GM03348 (cell line): ENCODE measurements at regions not wholly inside any gene's neighbourhood (a gene's known extent, or its start where the extent isn't known, plus 50 kb on each side); places are given as distances from the start of the nearest gene placed in this dataset.
"Not testable (repeated sequence)": the region's sequence is repeated elsewhere in the genome, so short reads cannot be mapped to it uniquely, and the experiment has no call there.

Experiments
- DNase-seq: peaks from one replicate; pipeline ENCODE4 v3.0.0; 2012; ENCODE audit warnings: low spot score

DNA sequence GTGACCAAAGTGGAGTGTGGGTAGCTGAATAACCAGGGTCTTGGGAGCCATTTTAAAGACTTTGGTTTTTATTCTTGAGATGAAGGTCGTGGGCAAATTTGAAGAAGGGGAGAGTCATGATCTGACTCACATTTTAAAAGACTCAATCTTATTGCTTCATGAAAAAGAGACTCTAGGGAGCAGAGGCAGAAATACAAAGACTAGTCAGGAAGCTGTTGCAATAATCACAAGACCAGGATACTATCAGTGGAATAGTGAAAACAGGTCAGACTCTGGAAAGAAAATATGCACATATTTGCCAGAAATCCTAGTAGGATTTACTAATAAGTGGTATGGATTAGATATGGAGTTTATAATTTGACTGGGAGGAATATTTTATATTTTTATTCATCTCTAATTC, 448.4 kb downstream of the RAPGEF2 start:
- no peak for DNase-seq

DNA sequence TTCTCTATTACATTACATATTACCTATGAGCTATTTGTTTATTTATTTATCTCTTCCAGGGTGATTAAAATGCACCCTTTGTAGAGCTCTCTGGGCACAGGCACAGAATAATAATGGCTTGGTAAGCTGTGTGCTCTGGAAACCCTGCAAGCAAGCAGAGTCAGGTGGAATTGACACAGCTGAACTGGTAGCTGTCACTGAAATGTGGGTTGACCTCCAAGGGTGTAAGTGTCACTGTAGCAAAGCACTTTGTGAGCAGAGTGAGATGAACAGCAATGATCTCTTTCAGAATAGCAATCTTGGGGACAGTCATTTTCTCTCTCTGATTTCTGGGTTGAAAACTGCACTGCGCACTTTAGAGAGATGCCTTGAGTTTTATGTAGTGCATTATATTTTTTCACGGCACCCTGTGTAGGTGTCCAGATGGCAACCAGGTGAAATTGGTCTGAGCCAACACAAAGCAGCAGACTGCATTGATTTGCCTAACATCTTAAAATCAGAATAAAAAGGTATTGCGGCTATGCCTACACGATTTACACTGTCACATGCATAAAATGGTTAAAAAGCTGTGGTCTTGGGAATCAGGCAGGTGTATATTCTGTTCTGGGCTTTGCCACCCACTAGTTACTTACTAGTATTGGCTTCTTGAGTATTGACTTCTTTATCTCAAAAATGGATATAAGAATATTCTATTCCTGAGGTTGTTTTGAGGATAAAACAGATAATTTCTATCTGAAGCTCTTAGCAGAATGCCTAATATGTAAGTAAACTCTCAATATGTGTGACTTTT, 450.3 kb downstream of the RAPGEF2 start:
- DNase-seq = no peak

DNA sequence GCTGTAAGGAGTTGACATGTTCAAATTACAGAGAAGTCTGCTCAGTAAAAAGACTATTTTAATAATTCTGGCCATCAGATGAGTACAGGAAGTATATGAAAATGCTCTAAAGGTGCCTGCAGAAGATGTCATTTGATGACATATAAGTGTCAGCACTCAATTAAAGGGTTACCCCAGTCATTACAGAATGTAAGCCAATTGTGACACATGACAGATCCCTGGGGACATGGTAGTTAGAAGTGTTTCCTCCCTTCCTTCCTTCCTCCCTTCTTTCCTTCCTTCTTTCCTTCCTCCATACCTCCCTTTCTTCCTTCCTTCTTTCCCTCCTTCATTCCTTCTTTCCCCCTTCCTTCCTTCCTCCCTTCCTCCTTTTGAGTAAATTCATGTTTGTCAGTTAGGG, 453.0 kb downstream of the RAPGEF2 start:
- DNase-seq = no peak

DNA sequence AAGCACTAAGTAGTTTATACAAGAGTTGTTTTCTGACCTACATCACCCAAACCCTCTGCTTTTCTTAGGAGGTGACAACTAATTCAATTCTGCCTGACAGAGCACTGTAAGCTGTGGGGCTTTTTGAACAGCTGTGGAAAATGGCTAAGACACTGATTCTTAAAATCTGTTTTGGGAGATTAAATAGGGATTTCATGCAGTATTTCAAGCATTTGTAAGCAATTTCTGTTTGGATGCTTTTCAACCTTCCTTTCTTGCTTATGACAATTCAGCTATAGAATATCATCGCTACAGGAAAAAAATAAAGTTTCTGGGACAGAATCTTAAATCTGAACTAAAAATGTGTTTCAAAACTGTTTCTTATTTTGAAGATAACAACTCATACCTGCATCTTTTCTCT, 459.5 kb downstream of the RAPGEF2 start:
- no peak for DNase-seq

DNA sequence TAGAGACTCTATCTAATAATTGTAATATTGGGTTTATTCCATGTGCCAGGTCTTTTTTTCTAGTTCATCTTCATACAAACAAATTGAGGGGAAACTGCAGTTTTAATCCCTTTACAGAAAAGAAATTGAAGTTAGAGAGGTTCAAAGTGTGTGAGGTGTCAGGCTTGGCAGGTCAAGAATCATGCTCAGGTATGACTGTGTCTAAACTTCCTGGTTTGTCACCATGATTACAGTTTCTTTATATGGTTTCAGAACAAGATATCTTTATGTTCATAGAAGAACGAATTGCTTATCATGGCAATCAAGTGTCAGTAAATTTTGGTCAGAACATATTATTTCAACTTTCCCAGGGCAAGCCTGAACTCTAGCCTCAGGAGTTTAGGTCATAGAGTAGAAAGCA, 460.4 kb downstream of the RAPGEF2 start:
- no peak for DNase-seq

DNA sequence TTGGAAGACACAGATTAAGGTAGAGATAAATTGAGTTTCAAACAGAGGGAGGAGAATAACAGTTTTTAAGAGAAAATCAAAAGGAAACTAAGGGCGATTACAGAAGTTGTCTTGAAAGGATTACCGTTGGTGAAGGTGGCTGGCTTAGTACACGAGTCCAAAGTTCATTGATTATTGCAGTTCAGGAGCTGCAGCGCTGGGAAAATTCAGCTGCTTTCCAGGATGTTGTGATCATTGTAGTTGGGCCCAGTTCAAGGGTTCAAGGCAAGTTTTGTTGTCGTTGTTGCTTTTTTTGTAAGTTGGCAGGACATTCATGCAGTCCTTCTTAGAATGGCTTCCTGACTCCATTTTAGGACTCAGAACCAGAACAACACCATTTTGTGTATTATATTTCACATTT, 461.7 kb downstream of the RAPGEF2 start:
- DNase-seq = no peak

DNA sequence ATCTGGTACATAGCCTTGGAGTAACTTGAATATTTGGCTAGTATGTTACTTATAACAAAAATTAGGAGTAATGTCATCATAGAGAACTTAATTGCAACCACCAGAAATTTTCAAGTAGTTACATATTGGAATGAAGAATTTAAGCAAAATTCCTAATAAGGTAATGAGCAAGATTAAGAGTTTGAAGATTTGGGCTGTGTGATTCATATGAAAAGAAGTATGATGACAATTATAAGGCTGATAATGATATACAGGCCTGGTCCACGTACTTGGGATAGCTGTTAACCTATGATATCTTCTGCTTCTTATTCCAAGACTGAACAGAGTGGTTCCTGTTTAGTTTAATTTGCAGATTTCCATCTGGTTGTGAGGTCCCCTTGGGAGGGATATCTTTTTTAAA, 463.9 kb downstream of the RAPGEF2 start:
- DNase-seq = no peak

DNA sequence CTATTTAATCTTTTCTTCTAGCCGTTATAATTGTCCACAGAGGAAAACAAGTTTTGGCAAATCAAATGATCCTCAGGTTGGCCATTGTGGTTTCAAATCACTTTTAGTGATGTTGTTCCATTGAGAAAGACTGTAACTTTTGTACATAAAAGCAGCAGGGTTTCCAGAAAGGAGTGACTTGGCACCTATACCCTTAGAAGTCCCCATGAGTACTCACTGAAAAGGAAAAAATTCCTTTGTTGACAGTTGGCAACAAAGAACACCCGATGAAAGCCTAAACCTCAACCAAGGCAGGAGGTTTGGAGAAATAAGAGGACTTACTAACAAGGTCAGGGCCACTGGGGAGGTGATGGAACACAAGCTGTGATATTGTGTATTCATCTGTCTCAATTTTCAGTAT, 474.4 kb downstream of the RAPGEF2 start:
- no peak for DNase-seq

DNA sequence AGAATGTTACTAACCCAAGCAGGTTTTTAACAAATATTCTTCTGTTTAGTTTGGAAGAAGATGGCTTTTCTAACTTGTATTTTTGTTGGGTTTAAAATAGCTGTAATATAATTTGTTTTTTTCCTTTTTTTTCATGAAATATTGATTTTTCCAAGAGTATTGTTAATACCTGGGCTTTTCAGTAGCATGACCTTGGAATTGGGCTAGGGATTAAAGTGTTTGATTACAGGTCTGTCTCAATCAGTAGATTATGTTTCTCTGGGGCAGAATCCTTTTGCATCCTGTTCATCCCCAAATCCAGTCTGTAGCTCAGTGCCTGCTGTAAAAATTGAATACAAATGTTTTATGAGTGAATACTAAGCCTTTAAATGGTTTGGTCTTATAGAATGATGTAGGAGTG, 479.8 kb downstream of the RAPGEF2 start:
- DNase-seq = no peak

DNA sequence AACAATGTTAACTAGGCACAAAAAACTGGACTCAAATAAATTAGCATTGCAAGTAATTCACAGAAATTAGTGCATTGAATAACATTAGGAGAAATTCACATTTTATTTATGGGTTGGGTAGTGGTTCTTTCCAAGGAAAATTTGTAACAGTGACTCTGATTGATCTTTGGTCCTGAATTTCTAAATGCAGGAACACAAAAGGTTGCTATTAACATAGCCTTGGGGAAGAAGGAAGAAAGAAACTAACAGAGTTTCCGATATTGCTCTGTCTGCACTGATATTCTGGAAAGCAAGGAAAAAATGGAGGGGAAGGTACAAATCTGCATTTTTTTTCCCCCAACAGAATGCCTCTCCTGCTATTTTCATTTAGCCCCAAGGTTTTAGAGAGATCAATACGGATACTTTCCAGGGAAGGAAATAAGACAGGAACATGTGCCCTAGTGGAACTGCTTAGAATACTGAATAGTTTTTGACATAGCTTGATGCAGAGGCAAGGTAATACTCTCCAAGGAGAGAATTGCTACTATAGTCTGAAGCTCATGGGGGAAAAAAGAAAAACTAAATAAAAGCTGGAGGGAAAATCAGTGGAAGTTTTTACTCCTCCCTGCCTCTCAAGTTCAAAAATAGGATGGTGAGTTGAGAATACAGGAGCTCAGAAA, 490.1 kb downstream of the RAPGEF2 start:
- no peak for DNase-seq

DNA sequence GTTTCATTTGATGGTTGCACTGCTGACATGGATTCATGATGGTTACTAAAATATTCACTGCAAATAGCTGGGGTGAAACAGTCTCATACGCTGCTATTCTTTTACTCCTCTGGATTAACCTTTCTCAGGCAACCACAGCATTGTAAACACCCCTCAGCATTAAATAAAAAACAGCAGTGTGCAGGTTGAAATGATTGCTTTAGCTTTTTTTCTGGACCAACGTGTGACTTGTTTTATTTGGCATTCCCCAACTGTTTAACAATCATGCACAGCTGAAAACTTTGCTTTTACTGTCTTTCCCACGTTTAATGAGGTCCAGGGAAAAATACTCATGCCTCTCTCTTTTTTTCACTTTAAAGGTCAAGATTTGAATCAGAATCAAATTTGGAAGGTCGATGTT, 490.8 kb downstream of the RAPGEF2 start:
- DNase-seq = no peak

DNA sequence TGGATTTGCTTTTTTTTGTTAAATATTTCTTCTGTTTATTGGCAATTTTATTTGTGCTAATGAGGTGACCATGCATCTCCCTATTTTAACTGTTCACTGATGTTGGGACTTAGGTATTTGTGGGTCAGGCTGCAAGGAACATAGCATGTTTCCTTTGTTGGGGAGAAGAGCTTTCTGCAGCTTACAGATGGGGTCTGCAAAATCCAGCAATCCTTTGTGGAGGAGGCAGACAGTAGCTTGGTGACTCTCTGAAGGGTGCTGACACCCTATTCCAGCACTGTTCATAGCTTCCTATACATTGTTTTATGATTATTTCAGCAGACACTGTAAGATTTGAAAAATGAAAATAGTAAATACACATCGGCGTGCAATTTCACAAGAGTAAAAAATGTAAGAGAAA, 491.7 kb downstream of the RAPGEF2 start:
- DNase-seq = no peak

DNA sequence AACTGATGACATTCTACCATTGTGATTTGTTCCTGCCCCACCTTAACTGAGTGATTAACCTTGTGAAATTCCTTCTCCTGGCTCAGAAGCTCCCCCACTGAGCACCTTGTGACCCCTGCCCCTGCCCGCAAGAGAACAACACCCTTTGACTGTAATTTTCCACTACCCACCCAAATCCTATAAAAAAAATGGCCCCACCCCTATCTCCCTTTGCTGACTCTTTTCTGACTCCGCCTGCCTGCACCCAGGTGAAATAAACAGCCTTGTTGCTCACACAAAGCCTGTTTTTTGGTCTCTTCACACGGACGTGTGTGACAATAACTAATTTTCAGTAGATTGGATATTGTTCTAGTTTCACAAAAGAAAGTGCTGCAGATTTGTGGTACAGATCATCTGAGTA, 492.2 kb downstream of the RAPGEF2 start:
- not testable (repeated sequence) for DNase-seq

DNA sequence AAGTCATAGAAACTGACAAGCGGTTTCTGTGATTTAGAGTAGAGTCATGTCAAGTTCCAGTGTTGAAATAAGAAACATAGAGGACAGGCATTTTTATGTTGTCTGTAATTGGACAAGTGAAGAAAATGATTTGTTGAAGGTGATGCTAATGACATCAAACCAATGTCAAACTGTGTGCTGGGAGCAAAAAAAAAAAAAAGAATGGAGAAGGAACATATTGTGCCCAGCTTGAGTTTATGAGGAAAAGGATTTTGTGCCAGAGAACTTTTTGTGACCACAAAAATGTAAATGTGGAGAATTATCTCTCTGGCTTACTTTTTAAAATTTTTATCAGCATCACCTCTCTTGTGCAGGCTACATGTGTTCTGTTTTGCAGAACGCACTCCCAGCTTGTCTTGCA, 495.7 kb downstream of the RAPGEF2 start:
- DNase-seq = no peak

DNA sequence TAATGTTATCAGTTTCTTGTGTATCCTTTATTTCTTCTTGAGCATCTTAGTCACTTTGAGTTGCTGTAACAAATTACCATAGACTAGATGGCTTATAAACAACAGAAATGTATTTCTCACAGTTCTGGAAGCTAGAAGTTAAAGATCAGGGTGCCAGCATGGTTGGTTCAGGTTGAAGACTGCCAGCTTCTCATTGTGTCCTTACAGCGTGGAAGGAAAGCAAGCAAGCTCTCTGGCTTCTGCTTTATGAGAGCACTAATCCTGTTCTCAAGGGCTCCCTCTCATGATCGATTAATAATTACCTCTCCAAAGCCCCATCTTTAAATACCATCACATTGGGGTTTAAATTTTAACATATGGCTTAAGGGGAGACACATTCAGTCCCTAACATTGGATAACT, 497.2 kb downstream of the RAPGEF2 start:
- no peak for DNase-seq

DNA sequence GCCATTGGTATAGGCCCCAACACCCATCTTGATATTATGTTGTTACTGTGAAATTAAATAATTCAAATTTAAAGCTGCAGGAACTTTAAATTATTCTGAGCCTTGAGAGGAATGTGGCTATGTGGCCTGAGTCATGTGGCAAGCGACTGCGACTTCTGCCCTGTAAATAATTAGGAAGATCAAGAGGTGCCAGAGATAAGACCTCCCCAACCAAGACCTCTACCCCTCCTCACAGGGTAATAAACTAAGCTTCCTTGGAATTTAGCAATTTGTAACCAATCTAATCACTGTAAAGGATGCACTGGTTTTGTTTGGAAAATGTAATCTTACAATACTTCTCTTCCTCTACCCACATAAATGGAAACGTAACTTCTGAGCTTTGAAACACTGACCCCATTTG, 501.9 kb downstream of the RAPGEF2 start:
- no peak for DNase-seq

DNA sequence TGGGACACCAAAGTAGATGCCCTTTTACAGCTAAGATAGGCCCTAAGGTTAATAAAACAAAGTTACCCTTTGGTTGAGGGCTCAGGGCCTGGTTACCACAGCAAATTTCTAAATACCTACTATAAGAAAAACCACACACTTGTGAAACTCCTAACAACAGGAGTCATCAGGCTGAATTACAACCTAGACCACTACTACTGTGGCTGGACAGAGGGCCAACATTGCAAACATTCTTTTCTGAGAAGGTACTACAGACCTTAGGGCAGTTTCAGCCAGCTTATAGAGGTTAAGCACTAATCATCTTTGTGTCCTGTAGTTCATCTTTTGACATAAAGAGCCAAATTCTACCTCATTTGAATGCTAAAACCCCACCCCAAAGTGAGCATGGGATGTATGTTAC, 504.0 kb downstream of the RAPGEF2 start:
- no peak for DNase-seq

DNA sequence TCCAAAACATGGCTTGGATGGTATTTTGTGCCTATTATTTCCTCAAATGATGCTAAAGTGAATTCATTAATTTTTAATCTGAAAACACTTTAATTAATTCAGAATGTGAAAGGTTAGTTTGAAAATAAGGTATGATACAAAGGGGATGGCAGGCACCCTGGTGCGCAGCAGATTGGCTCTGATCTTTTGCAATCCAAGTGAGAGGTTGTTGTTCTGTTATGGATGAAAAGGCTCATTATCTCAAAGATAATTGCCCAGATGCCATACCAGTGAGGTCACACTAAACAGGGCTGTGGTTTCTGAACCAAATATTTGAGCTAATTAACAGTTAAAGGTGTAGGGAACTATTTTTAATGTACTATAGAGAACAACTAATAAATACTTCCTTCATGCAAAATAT, 504.9 kb downstream of the RAPGEF2 start:
- no peak for DNase-seq

DNA sequence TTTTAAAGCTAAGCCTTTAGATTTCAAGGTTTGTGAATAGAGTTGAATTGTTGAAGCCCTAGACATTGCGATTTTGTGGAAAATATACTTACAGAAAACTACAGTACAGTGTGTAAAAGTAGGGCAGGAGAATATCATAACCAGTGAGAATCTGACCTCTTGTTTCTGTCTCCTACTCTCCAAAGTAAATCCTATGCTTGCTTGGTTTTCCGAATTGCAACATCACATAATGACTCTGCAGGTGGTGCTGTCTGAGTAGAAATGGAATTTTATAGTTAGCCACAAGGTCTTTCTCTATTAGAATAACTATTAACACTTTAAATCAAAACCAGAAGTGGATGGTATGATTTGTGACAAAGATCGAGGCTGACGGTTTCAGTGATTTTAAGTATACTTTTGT, 505.6 kb downstream of the RAPGEF2 start:
- DNase-seq = no peak

DNA sequence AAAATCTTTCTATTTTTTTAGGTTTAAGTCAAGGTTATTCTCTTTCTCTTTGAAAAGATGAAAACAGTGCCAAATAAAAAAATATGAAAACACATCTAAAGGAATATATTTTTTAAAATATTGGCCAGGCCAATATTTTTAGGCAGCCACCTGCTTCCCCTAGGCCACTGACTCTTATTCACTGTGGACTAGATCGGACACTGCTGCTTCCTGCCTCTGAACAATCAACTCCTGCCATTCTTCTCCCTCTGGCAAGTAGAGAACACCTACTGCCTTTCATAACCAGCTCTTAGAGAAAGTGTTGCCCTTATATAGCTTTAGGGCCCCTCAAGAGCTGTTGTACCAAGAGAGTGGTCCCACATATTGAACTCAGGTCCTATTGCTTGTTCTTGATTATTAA, 529.2 kb downstream of the RAPGEF2 start:
- no peak for DNase-seq

DNA sequence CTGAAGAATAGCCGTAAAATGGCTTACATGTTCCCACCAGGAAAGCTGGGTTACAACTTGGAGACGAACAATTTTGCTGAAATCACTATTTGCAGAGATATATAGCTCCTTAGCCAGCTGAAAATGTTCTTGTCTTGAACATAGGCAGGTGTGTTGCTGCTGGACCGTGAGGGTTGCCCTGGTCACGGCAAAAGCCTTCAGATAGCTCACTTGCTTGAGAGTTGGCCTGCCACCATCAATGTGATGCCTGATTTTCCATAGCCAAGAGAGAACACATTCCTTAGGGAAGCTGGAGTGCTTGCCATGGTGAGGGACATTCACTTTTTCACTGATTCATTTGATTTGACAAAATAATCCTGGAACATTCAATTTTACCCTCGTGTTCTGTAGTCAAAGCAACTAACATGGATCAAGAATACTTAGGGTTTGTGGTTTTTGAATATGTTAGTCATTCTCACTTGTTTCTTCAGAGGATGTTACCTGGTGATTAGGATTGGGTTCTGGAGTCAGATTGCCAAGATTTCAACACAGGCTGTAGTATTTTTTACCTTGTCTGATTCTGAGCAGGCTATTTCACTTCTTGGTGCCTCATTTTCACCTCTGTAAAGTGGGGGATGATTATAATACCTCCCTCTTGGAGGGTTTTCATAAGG, 536.9 kb downstream of the RAPGEF2 start:
- DNase-seq = no peak

DNA sequence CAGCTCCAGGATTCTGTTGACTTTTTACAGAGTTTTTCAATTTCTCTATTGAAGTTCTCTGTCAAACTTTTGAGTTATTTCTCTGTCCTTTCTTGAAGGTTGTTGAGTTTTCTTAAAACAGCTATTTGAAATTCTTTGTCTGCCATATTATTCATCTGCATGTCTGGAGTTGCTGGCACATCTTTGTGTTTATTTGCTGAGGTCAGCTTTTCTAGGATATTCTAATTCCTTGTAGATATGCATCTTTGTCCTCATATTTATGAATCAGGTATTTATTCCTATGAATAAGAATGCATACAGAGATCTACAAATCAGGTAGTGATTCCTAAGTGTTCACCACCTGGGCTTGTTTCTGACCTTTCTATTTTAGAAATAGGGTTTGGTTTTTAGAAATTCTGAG, 546.4 kb downstream of the RAPGEF2 start:
- no peak for DNase-seq

DNA sequence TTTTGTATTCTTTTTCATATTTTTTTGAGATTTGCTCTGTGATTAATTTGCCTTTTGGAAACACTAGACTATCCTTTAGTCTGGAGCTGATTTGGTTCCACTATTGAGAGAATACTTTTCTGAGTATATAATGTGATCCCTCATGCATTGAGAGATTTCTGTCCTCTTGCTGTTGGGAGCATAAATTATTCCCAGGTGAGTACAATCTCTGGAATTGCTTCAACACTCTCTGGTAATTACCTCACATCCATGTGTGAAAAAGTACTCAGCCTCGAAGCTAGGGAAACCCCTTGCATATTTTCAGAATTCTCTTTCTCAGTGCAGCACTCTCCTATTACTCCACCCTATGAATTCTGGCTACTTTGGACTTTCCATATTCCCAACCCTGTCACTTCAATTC, 550.0 kb downstream of the RAPGEF2 start:
- no peak for DNase-seq

DNA sequence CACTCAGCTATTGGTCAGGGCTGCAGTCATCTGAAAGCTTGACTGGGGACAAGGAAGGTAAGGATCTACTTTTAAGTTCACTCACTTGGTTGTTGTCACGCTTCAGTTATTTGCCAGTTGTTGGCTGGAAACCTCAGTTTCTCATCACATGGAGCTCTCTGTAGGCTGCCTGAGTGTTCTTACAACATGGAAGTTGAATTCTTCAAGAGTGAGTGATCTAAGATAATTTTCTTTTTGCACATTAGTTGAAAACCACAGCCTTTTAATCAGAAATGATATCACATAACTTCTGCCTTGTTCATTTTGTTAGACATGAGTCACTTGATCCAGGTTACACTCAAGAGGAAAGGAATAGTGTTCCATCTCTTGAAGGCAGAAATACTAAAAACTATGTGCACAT, 552.7 kb downstream of the RAPGEF2 start:
- DNase-seq = no peak
